Natural killer cell (primary cell): ENCODE measurements at regions not wholly inside any gene's neighbourhood (a gene's known extent, or its start where the extent isn't known, plus 50 kb on each side); places are given as distances from the start of the nearest gene placed in this dataset.

ENCODE experiments used
- ATAC-seq, 3 donors: fragments of 150-1000 bp in 2 of 3; fragments of 200-7000 bp in 1 of 3; cut with Tn5 transposase; 1 replicate in 1 of 3; 2 replicates in 2 of 3; pipeline ENCODE4 v1.10.0; 2021; ENCODE audit warnings: mild to moderate bottlenecking in 2 of 3, moderate library complexity in 2 of 3
- DNase-seq, 2 donors: peaks; one replicate each; pipeline versions ENCODE4 v3.0.0 to v3.0.0-alpha.2; 2013 to 2021; ENCODE audit warnings: mixed read lengths in 1 of 2
- H3K27ac ChIP-seq: one replicate; pipeline ENCODE4 v1.5.1; 2013; ENCODE audit warnings: mild to moderate bottlenecking, low read length
- H3K27me3 ChIP-seq: one replicate; pipeline ENCODE4 v1.6.1; 2013; ENCODE audit warnings: low read length; ENCODE audit not compliant: control insufficient read depth, insufficient read depth
- H3K36me3 ChIP-seq: one replicate; pipeline ENCODE4 v1.6.1; 2013; ENCODE audit warnings: low read length; ENCODE audit not compliant: control insufficient read depth, insufficient read depth
- H3K4me1 ChIP-seq: one replicate; pipeline ENCODE4 v1.6.1; 2013; ENCODE audit warnings: low read length; ENCODE audit not compliant: control insufficient read depth, insufficient read depth
- H3K4me3 ChIP-seq: one replicate; pipeline ENCODE4 v1.5.1; 2013; ENCODE audit warnings: low read length
- H3K9me3 ChIP-seq: one replicate; pipeline ENCODE4 v1.6.1; 2013; ENCODE audit warnings: low read length; ENCODE audit not compliant: control insufficient read depth, insufficient read depth
- H3K27ac Mint-ChIP-seq, 2 donors: one replicate each; pipeline ENCODE4 v1.8.0; 2022; ENCODE audit warnings: mild to moderate bottlenecking in 2 of 2, mixed read lengths in 2 of 2, moderate library complexity in 1 of 2
- H3K27me3 Mint-ChIP-seq, 2 donors: one replicate each; pipeline ENCODE4 v1.8.0; 2022; ENCODE audit warnings: low read depth in 2 of 2, mixed read lengths in 2 of 2
- H3K36me3 Mint-ChIP-seq: one replicate; pipeline ENCODE4 v1.8.0; 2022; ENCODE audit warnings: mixed read lengths
- H3K4me1 Mint-ChIP-seq, 2 donors: one replicate each; pipeline ENCODE4 v1.8.0; 2022; ENCODE audit warnings: mixed read lengths in 2 of 2
- H3K4me3 Mint-ChIP-seq: one replicate; pipeline ENCODE4 v1.8.0; 2022; ENCODE audit warnings: mild to moderate bottlenecking, moderate library complexity, mixed read lengths
- H3K9me3 Mint-ChIP-seq, 2 donors: one replicate each; pipeline ENCODE4 v1.8.0; 2022; ENCODE audit warnings: mixed read lengths in 2 of 2
- CTCF ChIP-seq: fragments of 200-600 bp; IDR thresholded peaks from one replicate; pipeline ENCODE4 v1.8.0; 2022; ENCODE audit warnings: antibody characterized with exemption
- WGBS: methylation state at CpG from one replicate; pipeline ENCODE4 v1.1.7; 2013; ENCODE audit warnings: missing lambda C conversion rate; ENCODE audit not compliant: insufficient coverage; 5-methylcytosine and 5-hydroxymethylcytosine counted together
- intact Hi-C: fragments of 100-400 bp; cut with micrococcal nuclease; formaldehyde crosslinking; loops from one replicate; pipeline ENCODE4 v1.14.2; 2022

- Mint-ChIP-seq H3K36me3 (no peaks in the 10 kb centered on the region), H3K4me3 (no peak overlapping the region), H3K27me3 (no peaks in the 10 kb centered on the region), H3K27ac (no peak overlapping the region), H3K4me1 (no peaks in the 10 kb centered on the region), H3K9me3 (no peaks in the 10 kb centered on the region)
- no peak overlapping the region for H3K27ac ChIP-seq
- no peaks in the 10 kb centered on the region for H3K4me1 ChIP-seq
- no peaks in the 10 kb centered on the region for H3K36me3 ChIP-seq
- ATAC-seq (no peak), DNase-seq (no peak)
- no peak overlapping the region for H3K4me3 ChIP-seq
- intact Hi-C loops: no loop called here
- no peaks in the 10 kb centered on the region for H3K9me3 ChIP-seq
- no peaks in the 10 kb centered on the region for H3K27me3 ChIP-seq
- TF ChIP-seq CTCF: no peak
Observed at GRCh38 chr3:102132370-102132769, 283.1 kb downstream of the NFKBIZ start.

- Mint-ChIP-seq H3K27ac (no peak overlapping the region), H3K27me3 (no peaks in the 10 kb centered on the region), H3K4me3 (no peak overlapping the region), H3K9me3 (no peaks in the 10 kb centered on the region), H3K4me1 (no peaks in the 10 kb centered on the region), H3K36me3 (no peaks in the 10 kb centered on the region)
- WGBS: 96% methylated on average over 2 of the region's 2 CpGs
- no peak for DNase-seq
- TF ChIP-seq CTCF: no peak
- intact Hi-C loops: no loop called here
- Histone ChIP-seq H3K4me3 (no peak overlapping the region), H3K9me3 (no peaks in the 10 kb centered on the region), H3K36me3 (no peaks in the 10 kb centered on the region), H3K27ac (no peak overlapping the region), H3K27me3 (no peaks in the 10 kb centered on the region), H3K4me1 (no peaks in the 10 kb centered on the region)
- no peak for ATAC-seq
Observed at GRCh38 chr3:102133376-102133775, 284.1 kb downstream of the NFKBIZ start.

GRCh38 chr3:102135316-102135715 lies 286.0 kb downstream of the NFKBIZ start:
- no peaks in the 10 kb centered on the region for H3K4me1 Mint-ChIP-seq
- H3K4me1 ChIP-seq: no peaks in the 10 kb centered on the region
- no peak for TF ChIP-seq CTCF
- H3K27ac Mint-ChIP-seq: no peak overlapping the region
- intact Hi-C loops: no loop called here
- no peaks in the 10 kb centered on the region for H3K9me3 Mint-ChIP-seq
- no peak overlapping the region for H3K27ac ChIP-seq
- no peaks in the 10 kb centered on the region for H3K36me3 Mint-ChIP-seq
- ATAC-seq (no peak), DNase-seq (no peak)
- no peak overlapping the region for H3K4me3 ChIP-seq
- 29% methylated on average over 5 of the region's 5 CpGs for WGBS
- no peaks in the 10 kb centered on the region for H3K27me3 Mint-ChIP-seq
- H3K4me3 Mint-ChIP-seq: no peak overlapping the region
- no peaks in the 10 kb centered on the region for H3K27me3 ChIP-seq
- H3K36me3 ChIP-seq: no peaks in the 10 kb centered on the region
- no peaks in the 10 kb centered on the region for H3K9me3 ChIP-seq

- no peak overlapping the region for H3K4me3 ChIP-seq
- peaks cover 0 to 8% of the 10 kb centered on the region in 2 donors for H3K27me3 Mint-ChIP-seq
- no peaks in the 10 kb centered on the region for H3K36me3 ChIP-seq
- no peak overlapping the region for H3K27ac ChIP-seq
- H3K4me3 Mint-ChIP-seq: no peak overlapping the region
- 89% methylated on average over 2 of the region's 2 CpGs for WGBS
- no peaks in the 10 kb centered on the region for H3K36me3 Mint-ChIP-seq
- H3K9me3 Mint-ChIP-seq: no peaks in the 10 kb centered on the region
- ATAC-seq: no peak
- H3K4me1 Mint-ChIP-seq: no peaks in the 10 kb centered on the region
- H3K27me3 ChIP-seq: no peaks in the 10 kb centered on the region
- H3K27ac Mint-ChIP-seq: no peak overlapping the region
- intact Hi-C loops: no loop called here
- H3K4me1 ChIP-seq: no peaks in the 10 kb centered on the region
- no peak for TF ChIP-seq CTCF
- H3K9me3 ChIP-seq: no peaks in the 10 kb centered on the region
- no peak for DNase-seq
Observed at GRCh38 chr3:102136183-102136582, 286.9 kb downstream of the NFKBIZ start.
